Osteocyte (in vitro differentiated cells): ENCODE measurements at regions not wholly inside any gene's neighbourhood (a gene's known extent, or its start where the extent isn't known, plus 50 kb on each side); places are given as distances from the start of the nearest gene placed in this dataset.

Source experiments
- DNase-seq: peaks from one replicate; pipeline ENCODE4 v3.0.0; 2021; ENCODE audit warnings: mixed read lengths; ENCODE audit not compliant: unreplicated experiment; ENCODE audit errors: extremely low spot score
- H3K27ac Mint-ChIP-seq: one replicate; pipeline ENCODE4 v1.8.0; 2021; ENCODE audit warnings: mild to moderate bottlenecking, mixed read lengths; ENCODE audit not compliant: unreplicated experiment
- H3K27me3 Mint-ChIP-seq: one replicate; pipeline ENCODE4 v1.8.0; 2021; ENCODE audit warnings: mixed read lengths; ENCODE audit not compliant: unreplicated experiment
- H3K36me3 Mint-ChIP-seq: one replicate; pipeline ENCODE4 v1.8.0; 2021; ENCODE audit warnings: mixed read lengths; ENCODE audit not compliant: unreplicated experiment
- H3K4me1 Mint-ChIP-seq: one replicate; pipeline ENCODE4 v1.8.0; 2021; ENCODE audit warnings: mixed read lengths; ENCODE audit not compliant: unreplicated experiment
- H3K4me3 Mint-ChIP-seq: one replicate; pipeline ENCODE4 v1.8.0; 2021; ENCODE audit warnings: mild to moderate bottlenecking, moderate library complexity, mixed read lengths; ENCODE audit not compliant: unreplicated experiment
- H3K9me3 Mint-ChIP-seq: one replicate; pipeline ENCODE4 v1.8.0; 2021; ENCODE audit warnings: mixed read lengths; ENCODE audit not compliant: unreplicated experiment
- CTCF ChIP-seq: fragments of 200-600 bp; sonication (generic); IDR thresholded peaks from 2 replicates; pipeline ENCODE4 v1.5.0; 2021; ENCODE audit warnings: antibody characterized with exemption, mild to moderate bottlenecking, moderate library complexity

- Mint-ChIP-seq H3K9me3 (peaks cover 12% of the 10 kb centered on the region), H3K27me3 (no peaks in the 10 kb centered on the region), H3K27ac (no peak overlapping the region), H3K36me3 (no peaks in the 10 kb centered on the region), H3K4me3 (no peak overlapping the region), H3K4me1 (no peaks in the 10 kb centered on the region)
- DNase-seq = no peak
- TF ChIP-seq CTCF = no peak
Measured at GRCh38 chr7:54409917-54410316, 132.3 kb upstream of the VSTM2A start.

GRCh38 chr7:54416678-54417077, 125.5 kb upstream of the VSTM2A start:
- H3K4me3 Mint-ChIP-seq = no peak overlapping the region
- no peak for TF ChIP-seq CTCF
- H3K9me3 Mint-ChIP-seq = peaks cover 3% of the 10 kb centered on the region
- DNase-seq = no peak
- no peak overlapping the region for H3K27ac Mint-ChIP-seq
- H3K36me3 Mint-ChIP-seq = no peaks in the 10 kb centered on the region
- no peaks in the 10 kb centered on the region for H3K27me3 Mint-ChIP-seq
- H3K4me1 Mint-ChIP-seq = no peaks in the 10 kb centered on the region

GRCh38 chr7:54419209-54419608, 123.0 kb upstream of the VSTM2A start:
- H3K4me1 Mint-ChIP-seq = no peaks in the 10 kb centered on the region
- no peak overlapping the region for H3K27ac Mint-ChIP-seq
- no peaks in the 10 kb centered on the region for H3K27me3 Mint-ChIP-seq
- DNase-seq = no peak
- no peaks in the 10 kb centered on the region for H3K9me3 Mint-ChIP-seq
- no peak for TF ChIP-seq CTCF
- H3K36me3 Mint-ChIP-seq = no peaks in the 10 kb centered on the region
- no peak overlapping the region for H3K4me3 Mint-ChIP-seq

GRCh38 chr7:54426406-54426805, 115.8 kb upstream of the VSTM2A start:
- DNase-seq = no peak
- no peak overlapping the region for H3K27ac Mint-ChIP-seq
- TF ChIP-seq CTCF = no peak
- no peaks in the 10 kb centered on the region for H3K4me1 Mint-ChIP-seq
- H3K27me3 Mint-ChIP-seq = no peaks in the 10 kb centered on the region
- no peak overlapping the region for H3K4me3 Mint-ChIP-seq
- no peaks in the 10 kb centered on the region for H3K36me3 Mint-ChIP-seq
- peaks cover 4% of the 10 kb centered on the region for H3K9me3 Mint-ChIP-seq

GRCh38 chr7:54429111-54429510, 113.1 kb upstream of the VSTM2A start:
- Mint-ChIP-seq H3K36me3 (no peaks in the 10 kb centered on the region), H3K27me3 (no peaks in the 10 kb centered on the region), H3K4me3 (no peak overlapping the region), H3K9me3 (peaks cover 4% of the 10 kb centered on the region), H3K4me1 (no peaks in the 10 kb centered on the region), H3K27ac (no peak overlapping the region)
- no peak for DNase-seq
- TF ChIP-seq CTCF = no peak
